ENCODE measurements at regions not wholly inside any gene's neighbourhood (a gene's known extent, or its start where the extent isn't known, plus 50 kb on each side); places are given as distances from the start of the nearest gene placed in this dataset.
"Not testable (repeated sequence)": the region's sequence is repeated elsewhere in the genome, so short reads cannot be mapped to it uniquely, and the experiment has no call there.

GRCh38 chr10:60524541-60524940, 134.9 kb upstream of the ANK3 start:
- no CpG with 5 or more reads among the region's 4 CpGs for WGBS (ENCODE audit: insufficient coverage, low lambda C conversion rate)
- Histone ChIP-seq H3K9me3 (ENCODE audit: control insufficient read depth, low read depth, low read length) (no peaks in the 10 kb centered on the region), H3K27me3 (ENCODE audit: control insufficient read depth, insufficient read depth, low read length) (no peaks in the 10 kb centered on the region), H3K4me3 (ENCODE audit: low read length) (no peak overlapping the region), H3K36me3 (ENCODE audit: control insufficient read depth, insufficient read depth, low read length) (no peaks in the 10 kb centered on the region), H3K27ac (ENCODE audit: low read length) (no peak overlapping the region), H3K4me1 (ENCODE audit: control insufficient read depth, insufficient read depth, low read length) (no peaks in the 10 kb centered on the region)
- DNase-seq, result no peak

GRCh38 chr10:60523371-60523770, 133.7 kb upstream of the ANK3 start:
- no CpG with 5 or more reads among the region's 4 CpGs for WGBS (ENCODE audit: insufficient coverage, low lambda C conversion rate)
- not testable (repeated sequence) for H3K36me3 ChIP-seq (ENCODE audit: control insufficient read depth, insufficient read depth, low read length); H3K4me3 ChIP-seq (ENCODE audit: low read length); DNase-seq; H3K27ac ChIP-seq (ENCODE audit: low read length); H3K4me1 ChIP-seq (ENCODE audit: control insufficient read depth, insufficient read depth, low read length); H3K9me3 ChIP-seq (ENCODE audit: control insufficient read depth, low read depth, low read length); H3K27me3 ChIP-seq (ENCODE audit: control insufficient read depth, insufficient read depth, low read length)

GRCh38 chr10:60522617-60523016, 132.9 kb upstream of the ANK3 start:
- Histone ChIP-seq H3K27ac (ENCODE audit: low read length) (no peak overlapping the region), H3K9me3 (ENCODE audit: control insufficient read depth, low read depth, low read length) (no peaks in the 10 kb centered on the region), H3K27me3 (ENCODE audit: control insufficient read depth, insufficient read depth, low read length) (no peaks in the 10 kb centered on the region), H3K36me3 (ENCODE audit: control insufficient read depth, insufficient read depth, low read length) (no peaks in the 10 kb centered on the region), H3K4me3 (ENCODE audit: low read length) (no peak overlapping the region), H3K4me1 (ENCODE audit: control insufficient read depth, insufficient read depth, low read length) (no peaks in the 10 kb centered on the region)
- DNase-seq, result no peak
- WGBS (ENCODE audit: insufficient coverage, low lambda C conversion rate), result no CpG with 5 or more reads among the region's 2 CpGs

GRCh38 chr10:60521974-60522405, 132.3 kb upstream of the ANK3 start:
- Histone ChIP-seq H3K27me3 (ENCODE audit: control insufficient read depth, insufficient read depth, low read length) (no peaks in the 10 kb centered on the region), H3K9me3 (ENCODE audit: control insufficient read depth, low read depth, low read length) (no peaks in the 10 kb centered on the region), H3K4me3 (ENCODE audit: low read length) (no peak overlapping the region), H3K4me1 (ENCODE audit: control insufficient read depth, insufficient read depth, low read length) (no peaks in the 10 kb centered on the region), H3K36me3 (ENCODE audit: control insufficient read depth, insufficient read depth, low read length) (no peaks in the 10 kb centered on the region), H3K27ac (ENCODE audit: low read length) (no peak overlapping the region)
- DNase-seq, result peak; percentile 4 to 43
- 0% methylated on average over 1 of the region's 3 CpGs for WGBS (ENCODE audit: insufficient coverage, low lambda C conversion rate)

GRCh38 chr10:60518745-60519144, 129.1 kb upstream of the ANK3 start:
- DNase-seq, result no peak
- no peak overlapping the region for H3K27ac ChIP-seq (ENCODE audit: low read length)
- no peak overlapping the region for H3K4me3 ChIP-seq (ENCODE audit: low read length)
- H3K9me3 ChIP-seq (ENCODE audit: control insufficient read depth, low read depth, low read length), result no peaks in the 10 kb centered on the region
- no CpG with 5 or more reads among the region's 4 CpGs for WGBS (ENCODE audit: insufficient coverage, low lambda C conversion rate)
- no peaks in the 10 kb centered on the region for H3K4me1 ChIP-seq (ENCODE audit: control insufficient read depth, insufficient read depth, low read length)
- no peaks in the 10 kb centered on the region for H3K27me3 ChIP-seq (ENCODE audit: control insufficient read depth, insufficient read depth, low read length)
- no peaks in the 10 kb centered on the region for H3K36me3 ChIP-seq (ENCODE audit: control insufficient read depth, insufficient read depth, low read length)

GRCh38 chr10:60517805-60518204, 128.1 kb upstream of the ANK3 start:
- H3K27ac ChIP-seq (ENCODE audit: low read length), result no peak overlapping the region
- H3K4me1 ChIP-seq (ENCODE audit: control insufficient read depth, insufficient read depth, low read length), result no peaks in the 10 kb centered on the region
- WGBS (ENCODE audit: insufficient coverage, low lambda C conversion rate), result no CpG with 5 or more reads among the region's 3 CpGs
- DNase-seq, result no peak
- H3K36me3 ChIP-seq (ENCODE audit: control insufficient read depth, insufficient read depth, low read length), result no peaks in the 10 kb centered on the region
- H3K27me3 ChIP-seq (ENCODE audit: control insufficient read depth, insufficient read depth, low read length), result no peaks in the 10 kb centered on the region
- no peak overlapping the region for H3K4me3 ChIP-seq (ENCODE audit: low read length)
- H3K9me3 ChIP-seq (ENCODE audit: control insufficient read depth, low read depth, low read length), result no peaks in the 10 kb centered on the region

GRCh38 chr10:60513281-60513680, 123.6 kb upstream of the ANK3 start:
- H3K27me3 ChIP-seq (ENCODE audit: control insufficient read depth, insufficient read depth, low read length), result no peaks in the 10 kb centered on the region
- H3K27ac ChIP-seq (ENCODE audit: low read length), result no peak overlapping the region
- H3K36me3 ChIP-seq (ENCODE audit: control insufficient read depth, insufficient read depth, low read length), result no peaks in the 10 kb centered on the region
- no peaks in the 10 kb centered on the region for H3K4me1 ChIP-seq (ENCODE audit: control insufficient read depth, insufficient read depth, low read length)
- no peak overlapping the region for H3K4me3 ChIP-seq (ENCODE audit: low read length)
- no peak for DNase-seq
- H3K9me3 ChIP-seq (ENCODE audit: control insufficient read depth, low read depth, low read length), result no peaks in the 10 kb centered on the region

GRCh38 chr10:60511477-60512229, 122.0 kb upstream of the ANK3 start:
- DNase-seq, result no peak
- H3K4me3 ChIP-seq (ENCODE audit: low read length), result no peak overlapping the region
- no peaks in the 10 kb centered on the region for H3K27me3 ChIP-seq (ENCODE audit: control insufficient read depth, insufficient read depth, low read length)
- H3K9me3 ChIP-seq (ENCODE audit: control insufficient read depth, low read depth, low read length), result no peaks in the 10 kb centered on the region
- WGBS (ENCODE audit: insufficient coverage, low lambda C conversion rate), result 83% methylated on average over 2 of the region's 2 CpGs
- H3K4me1 ChIP-seq (ENCODE audit: control insufficient read depth, insufficient read depth, low read length), result no peaks in the 10 kb centered on the region
- no peak overlapping the region for H3K27ac ChIP-seq (ENCODE audit: low read length)
- no peaks in the 10 kb centered on the region for H3K36me3 ChIP-seq (ENCODE audit: control insufficient read depth, insufficient read depth, low read length)

GRCh38 chr10:60508831-60509230, 119.2 kb upstream of the ANK3 start:
- WGBS (ENCODE audit: insufficient coverage, low lambda C conversion rate), result no CpG with 5 or more reads among the region's 2 CpGs
- no peak for DNase-seq
- Histone ChIP-seq H3K36me3 (ENCODE audit: control insufficient read depth, insufficient read depth, low read length) (no peaks in the 10 kb centered on the region), H3K9me3 (ENCODE audit: control insufficient read depth, low read depth, low read length) (no peaks in the 10 kb centered on the region), H3K4me3 (ENCODE audit: low read length) (no peak overlapping the region), H3K27ac (ENCODE audit: low read length) (no peak overlapping the region), H3K27me3 (ENCODE audit: control insufficient read depth, insufficient read depth, low read length) (no peaks in the 10 kb centered on the region), H3K4me1 (ENCODE audit: control insufficient read depth, insufficient read depth, low read length) (no peaks in the 10 kb centered on the region)

- 100% methylated on average over 2 of the region's 3 CpGs for WGBS (ENCODE audit: insufficient coverage, low lambda C conversion rate)
- DNase-seq, result no peak
- no peaks in the 10 kb centered on the region for H3K27me3 ChIP-seq (ENCODE audit: control insufficient read depth, insufficient read depth, low read length)
These were observed 118.4 kb upstream of the ANK3 start for GRCh38 chr10:60508037-60508436.

GRCh38 chr10:60502621-60503020, 112.9 kb upstream of the ANK3 start:
- no peak overlapping the region for H3K4me3 ChIP-seq (ENCODE audit: low read length)
- no peaks in the 10 kb centered on the region for H3K36me3 ChIP-seq (ENCODE audit: control insufficient read depth, insufficient read depth, low read length)
- WGBS (ENCODE audit: insufficient coverage, low lambda C conversion rate), result 92% methylated on average over 2 of the region's 4 CpGs
- H3K4me1 ChIP-seq (ENCODE audit: control insufficient read depth, insufficient read depth, low read length), result no peaks in the 10 kb centered on the region
- no peak for DNase-seq
- no peaks in the 10 kb centered on the region for H3K9me3 ChIP-seq (ENCODE audit: control insufficient read depth, low read depth, low read length)
- H3K27me3 ChIP-seq (ENCODE audit: control insufficient read depth, insufficient read depth, low read length), result no peaks in the 10 kb centered on the region
- H3K27ac ChIP-seq (ENCODE audit: low read length), result no peak overlapping the region

More at GRCh38 chr10:60508037-60508436, 118.4 kb upstream of the ANK3 start:
- Histone ChIP-seq H3K4me3 (ENCODE audit: low read length) (no peak overlapping the region), H3K36me3 (ENCODE audit: control insufficient read depth, insufficient read depth, low read length) (no peaks in the 10 kb centered on the region), H3K4me1 (ENCODE audit: control insufficient read depth, insufficient read depth, low read length) (no peaks in the 10 kb centered on the region), H3K9me3 (ENCODE audit: control insufficient read depth, low read depth, low read length) (no peaks in the 10 kb centered on the region), H3K27ac (ENCODE audit: low read length) (no peak overlapping the region)
